ENCODE measurements at regions not wholly inside any gene's neighbourhood (a gene's known extent, or its start where the extent isn't known, plus 50 kb on each side); places are given as distances from the start of the nearest gene placed in this dataset.

- Histone ChIP-seq H3K27ac (ENCODE audit: low read depth, low read length) (no peak overlapping the region), H3K4me3 (ENCODE audit: low read depth, low read length) (no peak overlapping the region), H3K27me3 (ENCODE audit: control insufficient read depth, insufficient read depth, low read length) (no peaks in the 10 kb centered on the region), H3K9me3 (ENCODE audit: control insufficient read depth, insufficient read depth, low read length) (no peaks in the 10 kb centered on the region)
- DNase-seq (ENCODE audit: low read depth, low spot score), result no peak
- CTCF ChIA-PET, result no interaction called here
- POLR2A ChIA-PET, result no interaction called here
- TF ChIP-seq CTCF (IDR thresholded peaks at IDR 0.05; ENCODE audit: low read depth, low read length), result no peak
Measured at GRCh38 chr3:144989807-144990206, 1018.2 kb downstream of the DIPK2A start.

- no peak for DNase-seq (ENCODE audit: low read depth, low spot score)
- Histone ChIP-seq H3K4me3 (ENCODE audit: low read depth, low read length) (no peak overlapping the region), H3K9me3 (ENCODE audit: control insufficient read depth, insufficient read depth, low read length) (no peaks in the 10 kb centered on the region), H3K27ac (ENCODE audit: low read depth, low read length) (no peak overlapping the region), H3K27me3 (ENCODE audit: control insufficient read depth, insufficient read depth, low read length) (no peaks in the 10 kb centered on the region)
- no peak for TF ChIP-seq CTCF (IDR thresholded peaks at IDR 0.05; ENCODE audit: low read depth, low read length)
- ChIA-PET POLR2A (no interaction called here), CTCF (no interaction called here)
Measured at GRCh38 chr3:144995856-144996255, 1024.2 kb downstream of the DIPK2A start.

GRCh38 chr3:145005427-145005826, 1033.8 kb downstream of the DIPK2A start:
- no peak overlapping the region for H3K27ac ChIP-seq (ENCODE audit: low read depth, low read length)
- no peak for DNase-seq (ENCODE audit: low read depth, low spot score)
- no peaks in the 10 kb centered on the region for H3K27me3 ChIP-seq (ENCODE audit: control insufficient read depth, insufficient read depth, low read length)
- ChIA-PET CTCF (no interaction called here), POLR2A (no interaction called here)
- no peak for TF ChIP-seq CTCF (IDR thresholded peaks at IDR 0.05; ENCODE audit: low read depth, low read length)
- no peak overlapping the region for H3K4me3 ChIP-seq (ENCODE audit: low read depth, low read length)
- no peaks in the 10 kb centered on the region for H3K9me3 ChIP-seq (ENCODE audit: control insufficient read depth, insufficient read depth, low read length)

- DNase-seq (ENCODE audit: low read depth, low spot score), result no peak
- CTCF ChIA-PET, result no interaction called here
- no peak overlapping the region for H3K27ac ChIP-seq (ENCODE audit: low read depth, low read length)
- POLR2A ChIA-PET, result no interaction called here
- no peak for TF ChIP-seq CTCF (IDR thresholded peaks at IDR 0.05; ENCODE audit: low read depth, low read length)
- no peak overlapping the region for H3K4me3 ChIP-seq (ENCODE audit: low read depth, low read length)
- H3K27me3 ChIP-seq (ENCODE audit: control insufficient read depth, insufficient read depth, low read length), result no peaks in the 10 kb centered on the region
- no peaks in the 10 kb centered on the region for H3K9me3 ChIP-seq (ENCODE audit: control insufficient read depth, insufficient read depth, low read length)
Measured at GRCh38 chr3:145006271-145006670, 1034.6 kb downstream of the DIPK2A start.

GRCh38 chr3:145013931-145014330, 1042.3 kb downstream of the DIPK2A start:
- ChIA-PET POLR2A (no interaction called here), CTCF (no interaction called here)
- no peaks in the 10 kb centered on the region for H3K9me3 ChIP-seq (ENCODE audit: control insufficient read depth, insufficient read depth, low read length)
- no peak for DNase-seq (ENCODE audit: low read depth, low spot score)
- H3K27me3 ChIP-seq (ENCODE audit: control insufficient read depth, insufficient read depth, low read length), result no peaks in the 10 kb centered on the region
- H3K4me3 ChIP-seq (ENCODE audit: low read depth, low read length), result no peak overlapping the region
- no peak for TF ChIP-seq CTCF (IDR thresholded peaks at IDR 0.05; ENCODE audit: low read depth, low read length)
- H3K27ac ChIP-seq (ENCODE audit: low read depth, low read length), result no peak overlapping the region
